Gastroesophageal sphincter (tissue), 3 donors: ENCODE measurements at regions not wholly inside any gene's neighbourhood (a gene's known extent, or its start where the extent isn't known, plus 50 kb on each side); places are given as distances from the start of the nearest gene placed in this dataset.

ENCODE experiments used
- POLR2A ChIP-seq, 2 donors: fragments of 450-650 bp; IDR thresholded peaks; one replicate each; pipeline ENCODE4 v1.6.1; 2017; ENCODE audit warnings: antibody characterized with exemption in 2 of 2, mild to moderate bottlenecking in 2 of 2, moderate library complexity in 1 of 2
- POLR2AphosphoS5 ChIP-seq: sonication (generic); formaldehyde crosslinking; IDR thresholded peaks from one replicate; pipeline ENCODE4 v1.6.1; 2017; ENCODE audit warnings: antibody characterized with exemption
- TF ChIP-seq, protein P1 (sequence below), 4 experiments: fragments of 200-600 bp in 2 of 4; fragments of 450-650 bp in 2 of 4; sonication (generic) in 1 of 4; IDR thresholded peaks; one replicate each; pipeline ENCODE4 v1.5.1; 2017 to 2019; ENCODE audit warnings: antibody characterized with exemption in 4 of 4, mild to moderate bottlenecking in 2 of 4, moderate library complexity in 2 of 4

GRCh38 chr5:77157732-77158532 lies 52.5 kb upstream of the PDE8B start:
- TF ChIP-seq, protein P1, sequence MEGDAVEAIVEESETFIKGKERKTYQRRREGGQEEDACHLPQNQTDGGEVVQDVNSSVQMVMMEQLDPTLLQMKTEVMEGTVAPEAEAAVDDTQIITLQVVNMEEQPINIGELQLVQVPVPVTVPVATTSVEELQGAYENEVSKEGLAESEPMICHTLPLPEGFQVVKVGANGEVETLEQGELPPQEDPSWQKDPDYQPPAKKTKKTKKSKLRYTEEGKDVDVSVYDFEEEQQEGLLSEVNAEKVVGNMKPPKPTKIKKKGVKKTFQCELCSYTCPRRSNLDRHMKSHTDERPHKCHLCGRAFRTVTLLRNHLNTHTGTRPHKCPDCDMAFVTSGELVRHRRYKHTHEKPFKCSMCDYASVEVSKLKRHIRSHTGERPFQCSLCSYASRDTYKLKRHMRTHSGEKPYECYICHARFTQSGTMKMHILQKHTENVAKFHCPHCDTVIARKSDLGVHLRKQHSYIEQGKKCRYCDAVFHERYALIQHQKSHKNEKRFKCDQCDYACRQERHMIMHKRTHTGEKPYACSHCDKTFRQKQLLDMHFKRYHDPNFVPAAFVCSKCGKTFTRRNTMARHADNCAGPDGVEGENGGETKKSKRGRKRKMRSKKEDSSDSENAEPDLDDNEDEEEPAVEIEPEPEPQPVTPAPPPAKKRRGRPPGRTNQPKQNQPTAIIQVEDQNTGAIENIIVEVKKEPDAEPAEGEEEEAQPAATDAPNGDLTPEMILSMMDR (IDR thresholded peaks at IDR 0.05) = no peak
- no peak for TF ChIP-seq POLR2AphosphoS5
- no peak for TF ChIP-seq POLR2A (IDR thresholded peaks at IDR 0.05)
